ENCODE measurements at regions not wholly inside any gene's neighbourhood (a gene's known extent, or its start where the extent isn't known, plus 50 kb on each side); places are given as distances from the start of the nearest gene placed in this dataset.
A peak's percentile ranks its signal among the peaks of the same experiment; 100 is the strongest.
"Not testable (repeated sequence)": the region's sequence is repeated elsewhere in the genome, so short reads cannot be mapped to it uniquely, and the experiment has no call there.

GRCh38 chr3:191737742-191738141 is 276.8 kb downstream of the PYDC2 start:
- ATAC-seq (ENCODE audit: low read depth) (no peak), DNase-seq (ENCODE audit: low spot score) (no peak)
- Histone ChIP-seq H3K27ac (ENCODE audit: poor library complexity, severe bottlenecking) (no peak overlapping the region), H3K4me1 (ENCODE audit: insufficient read depth, poor library complexity, severe bottlenecking) (no peaks in the 10 kb centered on the region), H3K9me3 (ENCODE audit: severe bottlenecking) (no peaks in the 10 kb centered on the region), H3K36me3 (ENCODE audit: low read depth) (no peaks in the 10 kb centered on the region), H3K4me3 (ENCODE audit: severe bottlenecking) (no peak overlapping the region), H3K27me3 (ENCODE audit: insufficient read depth, poor library complexity, severe bottlenecking) (no peaks in the 10 kb centered on the region)
- TF ChIP-seq, protein P1, sequence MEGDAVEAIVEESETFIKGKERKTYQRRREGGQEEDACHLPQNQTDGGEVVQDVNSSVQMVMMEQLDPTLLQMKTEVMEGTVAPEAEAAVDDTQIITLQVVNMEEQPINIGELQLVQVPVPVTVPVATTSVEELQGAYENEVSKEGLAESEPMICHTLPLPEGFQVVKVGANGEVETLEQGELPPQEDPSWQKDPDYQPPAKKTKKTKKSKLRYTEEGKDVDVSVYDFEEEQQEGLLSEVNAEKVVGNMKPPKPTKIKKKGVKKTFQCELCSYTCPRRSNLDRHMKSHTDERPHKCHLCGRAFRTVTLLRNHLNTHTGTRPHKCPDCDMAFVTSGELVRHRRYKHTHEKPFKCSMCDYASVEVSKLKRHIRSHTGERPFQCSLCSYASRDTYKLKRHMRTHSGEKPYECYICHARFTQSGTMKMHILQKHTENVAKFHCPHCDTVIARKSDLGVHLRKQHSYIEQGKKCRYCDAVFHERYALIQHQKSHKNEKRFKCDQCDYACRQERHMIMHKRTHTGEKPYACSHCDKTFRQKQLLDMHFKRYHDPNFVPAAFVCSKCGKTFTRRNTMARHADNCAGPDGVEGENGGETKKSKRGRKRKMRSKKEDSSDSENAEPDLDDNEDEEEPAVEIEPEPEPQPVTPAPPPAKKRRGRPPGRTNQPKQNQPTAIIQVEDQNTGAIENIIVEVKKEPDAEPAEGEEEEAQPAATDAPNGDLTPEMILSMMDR (IDR thresholded peaks at IDR 0.05; ENCODE audit: poor library complexity, severe bottlenecking): no peak

DNA sequence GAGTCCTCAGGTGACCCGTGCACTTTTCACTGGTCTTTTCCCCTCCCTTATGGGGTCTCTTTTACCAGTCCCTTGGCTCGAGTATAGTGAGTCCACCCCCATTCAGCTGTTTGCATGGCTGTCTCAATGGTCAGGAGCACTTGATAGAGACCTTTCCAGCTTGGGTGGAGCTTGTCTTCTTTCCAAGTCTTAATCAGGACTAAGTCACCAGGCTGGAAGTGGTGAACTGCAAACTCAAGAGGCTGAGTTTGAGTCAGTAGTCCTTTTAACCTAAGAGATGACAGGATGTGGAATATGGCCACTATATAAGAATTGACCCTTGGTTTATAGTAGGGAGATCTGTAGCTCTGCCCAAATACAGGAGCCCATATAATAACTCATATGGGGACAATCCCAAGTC is 279.7 kb downstream of the PYDC2 start:
- Histone ChIP-seq H3K4me1 (ENCODE audit: insufficient read depth, poor library complexity, severe bottlenecking) (no peaks in the 10 kb centered on the region), H3K27me3 (ENCODE audit: insufficient read depth, poor library complexity, severe bottlenecking) (no peaks in the 10 kb centered on the region), H3K27ac (ENCODE audit: poor library complexity, severe bottlenecking) (no peak overlapping the region), H3K4me3 (ENCODE audit: severe bottlenecking) (no peak overlapping the region), H3K9me3 (ENCODE audit: severe bottlenecking) (no peaks in the 10 kb centered on the region), H3K36me3 (ENCODE audit: low read depth) (no peaks in the 10 kb centered on the region)
- no peak for ATAC-seq (ENCODE audit: low read depth)
- DNase-seq (ENCODE audit: low spot score): no peak
- TF ChIP-seq, protein P1 (IDR thresholded peaks at IDR 0.05; ENCODE audit: poor library complexity, severe bottlenecking): no peak

- H3K4me1 ChIP-seq (ENCODE audit: insufficient read depth, poor library complexity, severe bottlenecking); H3K27me3 ChIP-seq (ENCODE audit: insufficient read depth, poor library complexity, severe bottlenecking); H3K9me3 ChIP-seq (ENCODE audit: severe bottlenecking); H3K4me3 ChIP-seq (ENCODE audit: severe bottlenecking); H3K36me3 ChIP-seq (ENCODE audit: low read depth); DNase-seq (ENCODE audit: low spot score); H3K27ac ChIP-seq (ENCODE audit: poor library complexity, severe bottlenecking): not testable (repeated sequence)
- ATAC-seq (ENCODE audit: low read depth): 0 out of 3 replicates have a peak, but pooled peaks have one; percentile 35
Observed at GRCh38 chr3:191741847-191742350, 280.9 kb downstream of the PYDC2 start.

GRCh38 chr3:191743283-191743682 is 282.3 kb downstream of the PYDC2 start:
- no peak overlapping the region for H3K4me3 ChIP-seq (ENCODE audit: severe bottlenecking)
- no peaks in the 10 kb centered on the region for H3K4me1 ChIP-seq (ENCODE audit: insufficient read depth, poor library complexity, severe bottlenecking)
- TF ChIP-seq, protein P1 (IDR thresholded peaks at IDR 0.05; ENCODE audit: poor library complexity, severe bottlenecking): no peak
- no peaks in the 10 kb centered on the region for H3K36me3 ChIP-seq (ENCODE audit: low read depth)
- no peaks in the 10 kb centered on the region for H3K27me3 ChIP-seq (ENCODE audit: insufficient read depth, poor library complexity, severe bottlenecking)
- H3K27ac ChIP-seq (ENCODE audit: poor library complexity, severe bottlenecking): no peak overlapping the region
- no peak for DNase-seq (ENCODE audit: low spot score)
- no peaks in the 10 kb centered on the region for H3K9me3 ChIP-seq (ENCODE audit: severe bottlenecking)
- ATAC-seq (ENCODE audit: low read depth): no peak

DNA sequence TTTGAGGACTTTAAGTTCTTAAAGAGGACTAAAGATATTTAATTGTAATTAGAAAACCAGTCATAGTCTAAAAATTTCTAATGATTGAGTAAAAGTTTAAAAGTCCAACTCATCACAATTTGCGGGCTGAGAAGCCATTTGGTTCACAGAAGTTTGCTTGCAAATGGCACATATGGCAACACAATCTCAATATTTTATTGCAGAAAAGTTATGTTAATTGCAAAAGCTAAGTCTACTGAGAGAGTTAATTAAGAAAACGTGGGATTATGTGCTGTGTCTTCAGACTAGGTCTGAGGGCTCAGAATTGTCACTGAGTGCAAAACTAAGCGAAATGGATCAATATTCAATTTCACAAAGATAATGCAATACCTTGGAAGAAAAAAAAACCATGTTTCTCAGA is 289.7 kb downstream of the PYDC2 start:
- no peak for DNase-seq (ENCODE audit: low spot score)
- no peaks in the 10 kb centered on the region for H3K9me3 ChIP-seq (ENCODE audit: severe bottlenecking)

More for the DNA sequence above, 289.7 kb downstream of the PYDC2 start:
- H3K27me3 ChIP-seq (ENCODE audit: insufficient read depth, poor library complexity, severe bottlenecking): no peaks in the 10 kb centered on the region
- no peak for ATAC-seq (ENCODE audit: low read depth)
- H3K4me1 ChIP-seq (ENCODE audit: insufficient read depth, poor library complexity, severe bottlenecking): peaks cover 4% of the 10 kb centered on the region
- no peak overlapping the region for H3K4me3 ChIP-seq (ENCODE audit: severe bottlenecking)
- no peaks in the 10 kb centered on the region for H3K36me3 ChIP-seq (ENCODE audit: low read depth)
- TF ChIP-seq, protein P1 (IDR thresholded peaks at IDR 0.05; ENCODE audit: poor library complexity, severe bottlenecking): no peak
- no peak overlapping the region for H3K27ac ChIP-seq (ENCODE audit: poor library complexity, severe bottlenecking)
